Vagina (tissue), 2 donors: ENCODE measurements at regions not wholly inside any gene's neighbourhood (a gene's known extent, or its start where the extent isn't known, plus 50 kb on each side); places are given as distances from the start of the nearest gene placed in this dataset.
A peak's percentile ranks its signal among the peaks of the same experiment; 100 is the strongest.

Source experiments
- DNase-seq, 2 donors: peaks; one replicate each; pipeline ENCODE4 v3.0.0-alpha.2; 2017; ENCODE audit errors: extremely low spot score in 2 of 2
- H3K27ac ChIP-seq: fragments of 200-600 bp; sonication (generic); one replicate; pipeline ENCODE4 v1.5.1; 2019
- H3K27me3 ChIP-seq: fragments of 200-600 bp; sonication (generic); one replicate; pipeline ENCODE4 v1.5.1; 2019
- H3K36me3 ChIP-seq, 2 donors: fragments of 200-600 bp; sonication (generic); one replicate each; pipeline ENCODE4 v1.5.1; 2017 to 2019
- H3K4me1 ChIP-seq: fragments of 200-600 bp; sonication (generic); one replicate; pipeline ENCODE4 v1.5.1; 2019
- H3K4me3 ChIP-seq, 2 donors: fragments of 200-600 bp; sonication (generic); 1 replicate in 1 of 2; 2 replicates in 1 of 2; pipeline ENCODE4 v1.5.1; 2016 to 2019
- H3K9me3 ChIP-seq: fragments of 200-600 bp; sonication (generic); one replicate; pipeline ENCODE4 v1.5.1; 2019
- CTCF ChIP-seq, 3 experiments: fragments of 450-650 bp in 2 of 3; fragments of 200-600 bp in 1 of 3; sonication (generic) in 1 of 3; IDR thresholded peaks; one replicate each; pipeline ENCODE4 v1.5.1; 2017 to 2019; ENCODE audit warnings: antibody characterized with exemption in 3 of 3, mild to moderate bottlenecking in 2 of 3, moderate library complexity in 2 of 3
- POLR2A ChIP-seq, 2 donors: fragments of 450-650 bp; IDR thresholded peaks; one replicate each; pipeline ENCODE4 v1.6.1; 2017; ENCODE audit warnings: antibody characterized with exemption in 2 of 2, mild to moderate bottlenecking in 2 of 2, moderate library complexity in 2 of 2
- POLR2AphosphoS5 ChIP-seq, 2 donors: sonication (generic); formaldehyde crosslinking; IDR thresholded peaks; one replicate each; pipeline ENCODE4 v1.9.0; 2017; ENCODE audit warnings: antibody characterized with exemption in 2 of 2, mild to moderate bottlenecking in 2 of 2, low read depth in 1 of 2; ENCODE audit not compliant: insufficient read depth in 1 of 2
- intact Hi-C: fragments of 100-400 bp; cut with DNase I; formaldehyde crosslinking; loops from one replicate; pipeline ENCODE4 v1.15.1; 2023

GRCh38 chr2:2621855-2622254, 290.8 kb upstream of the MYT1L start:
- intact Hi-C loops: no loop called here

GRCh38 chr2:2620604-2621003, 289.5 kb upstream of the MYT1L start:
- no peaks in the 10 kb centered on the region for H3K4me1 ChIP-seq
- H3K9me3 ChIP-seq: no peaks in the 10 kb centered on the region
- H3K27me3 ChIP-seq: no peaks in the 10 kb centered on the region
- H3K36me3 ChIP-seq: no peaks in the 10 kb centered on the region
- H3K4me3 ChIP-seq: no peak overlapping the region
- H3K27ac ChIP-seq: no peak overlapping the region
- no peak for TF ChIP-seq CTCF (IDR thresholded peaks at IDR 0.05)
- no peak for DNase-seq
- intact Hi-C loops: no loop called here

More at GRCh38 chr2:2621855-2622254, 290.8 kb upstream of the MYT1L start:
- no peak for DNase-seq
- H3K4me3 ChIP-seq: no peak overlapping the region
- no peaks in the 10 kb centered on the region for H3K36me3 ChIP-seq
- H3K4me1 ChIP-seq: no peaks in the 10 kb centered on the region
- H3K9me3 ChIP-seq: no peaks in the 10 kb centered on the region
- TF ChIP-seq CTCF (IDR thresholded peaks at IDR 0.05) (no peak), POLR2A (IDR thresholded peaks at IDR 0.05) (no peak), POLR2AphosphoS5 (IDR thresholded peaks at IDR 0.05; ENCODE audit: insufficient read depth in 1 of 2, low read depth in 1 of 2) (no peak)
- H3K27ac ChIP-seq: no peak overlapping the region
- H3K27me3 ChIP-seq: no peaks in the 10 kb centered on the region

GRCh38 chr2:2619995-2620394, 288.9 kb upstream of the MYT1L start:
- intact Hi-C loops: no loop called here
- Histone ChIP-seq H3K36me3 (no peaks in the 10 kb centered on the region), H3K4me1 (no peaks in the 10 kb centered on the region), H3K27me3 (no peaks in the 10 kb centered on the region), H3K27ac (no peak overlapping the region), H3K4me3 (no peak overlapping the region), H3K9me3 (no peaks in the 10 kb centered on the region)
- no peak for TF ChIP-seq POLR2AphosphoS5 (IDR thresholded peaks at IDR 0.05; ENCODE audit: insufficient read depth in 1 of 2, low read depth in 1 of 2)
- no peak for TF ChIP-seq CTCF (IDR thresholded peaks at IDR 0.05)
- TF ChIP-seq POLR2A (IDR thresholded peaks at IDR 0.05): no peak
- no peak for DNase-seq

- Histone ChIP-seq H3K27me3 (no peaks in the 10 kb centered on the region), H3K4me3 (no peak overlapping the region), H3K36me3 (no peaks in the 10 kb centered on the region), H3K27ac (no peak overlapping the region), H3K4me1 (peaks cover 12% of the 10 kb centered on the region), H3K9me3 (no peaks in the 10 kb centered on the region)
- no peak for TF ChIP-seq POLR2AphosphoS5 (IDR thresholded peaks at IDR 0.05; ENCODE audit: insufficient read depth in 1 of 2, low read depth in 1 of 2)
- TF ChIP-seq POLR2A (IDR thresholded peaks at IDR 0.05): no peak
- intact Hi-C loops: no loop called here
- DNase-seq: no peak
Observed at GRCh38 chr2:2614452-2614851, 283.4 kb upstream of the MYT1L start.

GRCh38 chr2:2613279-2614199, 282.5 kb upstream of the MYT1L start:
- TF ChIP-seq POLR2AphosphoS5 (IDR thresholded peaks at IDR 0.05; ENCODE audit: insufficient read depth in 1 of 2, low read depth in 1 of 2): peak; percentile 63 to 79
- no peak for TF ChIP-seq POLR2A (IDR thresholded peaks at IDR 0.05)
- no peak for TF ChIP-seq CTCF (IDR thresholded peaks at IDR 0.05)
- peak overlapping the region; percentile 43 to 46 for H3K4me3 ChIP-seq
- no peak overlapping the region for H3K27ac ChIP-seq
- H3K36me3 ChIP-seq: no peaks in the 10 kb centered on the region
- no peaks in the 10 kb centered on the region for H3K27me3 ChIP-seq
- H3K4me1 ChIP-seq: peaks cover 12% of the 10 kb centered on the region
- peak in 1 of 2 donors; percentile 89 for DNase-seq
- intact Hi-C loops: no loop called here
- no peaks in the 10 kb centered on the region for H3K9me3 ChIP-seq
